ENCODE measurements at regions not wholly inside any gene's neighbourhood (a gene's known extent, or its start where the extent isn't known, plus 50 kb on each side); places are given as distances from the start of the nearest gene placed in this dataset.

DNA sequence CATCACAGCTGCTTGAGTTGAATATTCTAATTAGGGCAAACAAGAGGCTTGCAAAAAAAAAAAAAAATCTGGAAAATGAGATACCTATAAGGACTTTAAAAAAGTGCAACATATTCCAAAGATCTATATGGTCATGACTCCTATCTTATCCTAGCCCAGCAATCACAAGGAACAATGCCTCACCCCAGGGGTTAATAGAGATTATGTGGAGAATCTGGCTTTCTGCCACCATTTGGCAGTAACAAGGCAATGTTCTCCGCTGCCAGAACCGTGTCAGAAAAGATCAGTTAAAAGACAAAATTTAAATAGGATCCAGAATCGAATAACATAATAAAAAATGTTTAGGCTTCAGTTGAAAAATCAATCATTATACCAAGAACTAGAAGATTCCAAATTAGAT lies 1643.2 kb upstream of the PRR20A start:
- Histone ChIP-seq H3K23ac (ENCODE audit: insufficient read length) (no peak overlapping the region), H3K27me3 (replicated peaks in 1 of 4; ENCODE audit: control insufficient read depth in 3 of 4, extremely low read depth in 1 of 4, insufficient read depth in 3 of 4, low read length in 3 of 4) (no peaks in the 10 kb centered on the region), H3K18ac (ENCODE audit: extremely low read depth, low read length) (no peak overlapping the region), H2AK5ac (ENCODE audit: low read depth, low read length) (no peak overlapping the region), H3K4me1 (replicated peaks in 1 of 4; ENCODE audit: control insufficient read depth in 3 of 4, insufficient read depth in 4 of 4, low read length in 3 of 4) (peaks cover 0 to 2% (median 0%) of the 10 kb centered on the region in 4 experiments; a peak in 1 of 7 replicates), H4K20me1 (replicated peaks in 1 of 2; ENCODE audit: control insufficient read depth in 1 of 2, insufficient read depth in 2 of 2, low read length in 2 of 2) (no peaks in the 10 kb centered on the region), H2BK20ac (ENCODE audit: low read length) (no peak overlapping the region), H3K79me1 (ENCODE audit: low read depth, low read length) (no peaks in the 10 kb centered on the region), H3K23me2 (ENCODE audit: low read depth, low read length) (no peaks in the 10 kb centered on the region), H2BK120ac (replicated peaks; ENCODE audit: low read depth, low read length) (no peak overlapping the region), H2AFZ (ENCODE audit: low read length) (no peak overlapping the region), H3K9me3 (ENCODE audit: insufficient read depth in 2 of 2, low read depth in 1 of 2, low read length in 1 of 2) (no peaks in the 10 kb centered on the region), H3K4ac (replicated peaks; ENCODE audit: insufficient read length, low read depth, low read length) (no peak overlapping the region), H3K56ac (replicated peaks; ENCODE audit: insufficient read length, low read depth, low read length) (no peak overlapping the region), H4K91ac (replicated peaks; ENCODE audit: insufficient read length, low read length) (no peak overlapping the region), H2BK5ac (ENCODE audit: low read depth, low read length) (no peak overlapping the region), H3K4me2 (ENCODE audit: insufficient read depth in 1 of 2, low read depth in 2 of 2, low read length in 2 of 2) (no peak overlapping the region), H3K14ac (ENCODE audit: insufficient read length) (no peak overlapping the region), H2BK12ac (ENCODE audit: low read depth, low read length) (no peak overlapping the region), H3K79me2 (ENCODE audit: control insufficient read depth in 1 of 2, insufficient read depth in 2 of 2, low read length in 2 of 2) (no peaks in the 10 kb centered on the region), H4K5ac (ENCODE audit: insufficient read length, low read depth, low read length) (no peak overlapping the region), H4K8ac (ENCODE audit: extremely low read depth, insufficient read depth, low read length) (no peak overlapping the region), H2BK15ac (ENCODE audit: low read length) (no peak overlapping the region), H3K36me3 (ENCODE audit: control insufficient read depth in 2 of 4, insufficient read depth in 4 of 4, low read length in 3 of 4) (no peaks in the 10 kb centered on the region), H3K4me3 (ENCODE audit: extremely low read depth in 1 of 4, insufficient read depth in 2 of 4, low read depth in 3 of 4, low read length in 4 of 4) (no peak overlapping the region), H3K27ac (ENCODE audit: low read depth, low read length) (no peak overlapping the region), H3K9ac (replicated peaks in 1 of 4; ENCODE audit: extremely low read depth in 1 of 4, low read depth in 3 of 4, low read length in 3 of 4) (no peak overlapping the region)
- 88% methylated on average over 3 of the region's 3 CpGs; no CpG with 5 or more reads in 1 of the 2 experiments for WGBS, 2 experiments (ENCODE audit: extremely low coverage in 1 of 2, insufficient coverage in 1 of 2, insufficient read length in 1 of 2, insufficient replicate concordance in 2 of 2, low coverage in 1 of 2, low lambda C conversion rate in 2 of 2, missing lambda C conversion rate in 1 of 2)
- TF ChIP-seq BCL11A (IDR thresholded peaks at IDR 0.05; ENCODE audit: low read depth in 2 of 2, low read length in 2 of 2) (no peak), RFX5 (IDR thresholded peaks at IDR 0.05; ENCODE audit: borderline replicate concordance, low read depth, low read length) (no peak), NRF1 (IDR thresholded peaks at IDR 0.05; ENCODE audit: low read depth, low read length) (no peak), POLR2AphosphoS5 (IDR thresholded peaks at IDR 0.05; ENCODE audit: low read depth, low read length) (no peak), POU5F1 (IDR thresholded peaks at IDR 0.05; ENCODE audit: low read depth, low read length) (no peak), SUZ12 (IDR thresholded peaks at IDR 0.05; ENCODE audit: low read length) (no peak), EZH2 (IDR thresholded peaks at IDR 0.05; ENCODE audit: low read depth, low read length, severe bottlenecking) (no peak), KDM1A (IDR thresholded peaks at IDR 0.05; ENCODE audit: borderline replicate concordance, low read length) (no peak), NANOG (IDR thresholded peaks at IDR 0.05; ENCODE audit: insufficient read depth, low read depth, low read length, poor library complexity, severe bottlenecking) (no peak), MAFK (IDR thresholded peaks at IDR 0.05; ENCODE audit: low read depth, low read length) (no peak), SAP30 (IDR thresholded peaks at IDR 0.05; ENCODE audit: insufficient read depth, insufficient replicate concordance, low read length) (no peak), KDM4A (IDR thresholded peaks at IDR 0.05; ENCODE audit: low read depth, low read length, severe bottlenecking) (no peak), SP1 (IDR thresholded peaks at IDR 0.05; ENCODE audit: low read depth, low read length) (no peak), ZNF274 (IDR thresholded peaks at IDR 0.05; ENCODE audit: borderline replicate concordance, extremely low read depth, low read length) (no peak), PHF8 (conservative IDR thresholded peaks at IDR 0.05; ENCODE audit: low read depth, low read length) (no peak), CEBPB (IDR thresholded peaks at IDR 0.05; ENCODE audit: low read depth, low read length) (no peak)
- ChIA-PET CTCF (ENCODE audit: partially characterized antibody) (interaction anchor here (1.6 kb wide), 1 partner anchor 20 kb away, joined by 3 read pairs; no protein-coding TSS in a partner anchor), POLR2A (ENCODE audit: partially characterized antibody) (no interaction called here)
- no peak for DNase-seq (ENCODE audit: low read depth in 1 of 2, low spot score in 2 of 2)
- no peak for FAIRE-seq

All from H1 (cell line).